ENCODE measurements at regions not wholly inside any gene's neighbourhood (a gene's known extent, or its start where the extent isn't known, plus 50 kb on each side); places are given as distances from the start of the nearest gene placed in this dataset.

GRCh38 chr14:101360054-101360911 is 201.0 kb upstream of the DIO3 start:
- peaks cover under 1% of the 10 kb centered on the region for H3K9me3 Mint-ChIP-seq
- H3K4me3 Mint-ChIP-seq = no peak overlapping the region
- H3K27me3 Mint-ChIP-seq (ENCODE audit: insufficient read depth) = peaks cover 4% of the 10 kb centered on the region
- no peak overlapping the region for H3K27ac Mint-ChIP-seq
- no peak for DNase-seq (ENCODE audit: low spot score)
- no peaks in the 10 kb centered on the region for H3K4me1 Mint-ChIP-seq (ENCODE audit: low read depth)
- intact Hi-C loops (cut with micrococcal nuclease) = no loop called here
- no peaks in the 10 kb centered on the region for H3K36me3 Mint-ChIP-seq (ENCODE audit: low read depth)

GRCh38 chr14:101361044-101361443 is 200.3 kb upstream of the DIO3 start:
- intact Hi-C loops (cut with micrococcal nuclease) = no loop called here
- no peak overlapping the region for H3K4me3 Mint-ChIP-seq
- H3K27me3 Mint-ChIP-seq (ENCODE audit: insufficient read depth) = peaks cover 4% of the 10 kb centered on the region
- H3K4me1 Mint-ChIP-seq (ENCODE audit: low read depth) = no peaks in the 10 kb centered on the region
- H3K27ac Mint-ChIP-seq = no peak overlapping the region
- no peaks in the 10 kb centered on the region for H3K36me3 Mint-ChIP-seq (ENCODE audit: low read depth)
- H3K9me3 Mint-ChIP-seq = no peaks in the 10 kb centered on the region
- no peak for DNase-seq (ENCODE audit: low spot score)

GRCh38 chr14:101361451-101362433 is 199.6 kb upstream of the DIO3 start:
- intact Hi-C loops (cut with micrococcal nuclease) = no loop called here
- H3K9me3 Mint-ChIP-seq = no peaks in the 10 kb centered on the region
- H3K4me1 Mint-ChIP-seq (ENCODE audit: low read depth) = no peaks in the 10 kb centered on the region

GRCh38 chr14:101362529-101363260 is 198.6 kb upstream of the DIO3 start:
- H3K4me1 Mint-ChIP-seq (ENCODE audit: low read depth) = no peaks in the 10 kb centered on the region
- no peak for DNase-seq (ENCODE audit: low spot score)
- H3K4me3 Mint-ChIP-seq = no peak overlapping the region
- intact Hi-C loops (cut with micrococcal nuclease) = no loop called here
- H3K27me3 Mint-ChIP-seq (ENCODE audit: insufficient read depth) = peaks cover 4% of the 10 kb centered on the region
- no peak overlapping the region for H3K27ac Mint-ChIP-seq
- no peaks in the 10 kb centered on the region for H3K9me3 Mint-ChIP-seq
- no peaks in the 10 kb centered on the region for H3K36me3 Mint-ChIP-seq (ENCODE audit: low read depth)

More at GRCh38 chr14:101361451-101362433, 199.6 kb upstream of the DIO3 start:
- Mint-ChIP-seq H3K4me3 (no peak overlapping the region), H3K36me3 (ENCODE audit: low read depth) (no peaks in the 10 kb centered on the region), H3K27ac (no peak overlapping the region), H3K27me3 (ENCODE audit: insufficient read depth) (peaks cover 4% of the 10 kb centered on the region)
- no peak for DNase-seq (ENCODE audit: low spot score)

GRCh38 chr14:101363261-101363555 is 198.1 kb upstream of the DIO3 start:
- no peak overlapping the region for H3K4me3 Mint-ChIP-seq
- DNase-seq (ENCODE audit: low spot score) = no peak
- no peaks in the 10 kb centered on the region for H3K36me3 Mint-ChIP-seq (ENCODE audit: low read depth)
- no peak overlapping the region for H3K27ac Mint-ChIP-seq
- no peaks in the 10 kb centered on the region for H3K9me3 Mint-ChIP-seq
- intact Hi-C loops (cut with micrococcal nuclease) = no loop called here
- H3K27me3 Mint-ChIP-seq (ENCODE audit: insufficient read depth) = peaks cover 4% of the 10 kb centered on the region
- H3K4me1 Mint-ChIP-seq (ENCODE audit: low read depth) = no peaks in the 10 kb centered on the region

DNA sequence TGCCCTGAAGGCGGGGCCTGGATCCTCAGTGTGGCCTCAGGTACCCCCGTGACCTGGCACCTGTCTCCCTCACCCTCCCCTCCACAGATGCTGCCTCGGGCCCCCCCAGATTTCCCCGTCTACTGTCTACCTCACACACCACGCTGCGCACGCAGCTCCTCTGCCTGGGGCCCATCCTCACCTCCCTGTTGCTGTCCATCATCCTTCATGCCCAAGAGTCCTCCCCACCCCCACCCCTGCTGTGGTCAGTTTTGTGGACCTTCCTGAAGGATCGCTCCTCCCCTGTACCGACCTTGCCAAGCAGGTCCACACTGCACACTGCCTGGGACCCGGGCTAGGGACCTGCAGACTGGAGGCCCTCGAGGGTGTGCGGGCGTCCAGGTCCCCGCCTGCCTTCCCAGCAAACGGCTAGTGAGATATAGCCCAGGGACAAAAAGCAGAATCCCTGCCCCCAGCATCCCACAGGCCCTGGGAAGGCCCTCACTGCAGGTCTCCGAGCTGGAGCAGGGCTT is 197.4 kb upstream of the DIO3 start:
- Mint-ChIP-seq H3K4me3 (no peak overlapping the region), H3K9me3 (no peaks in the 10 kb centered on the region), H3K36me3 (ENCODE audit: low read depth) (no peaks in the 10 kb centered on the region), H3K4me1 (ENCODE audit: low read depth) (no peaks in the 10 kb centered on the region), H3K27me3 (ENCODE audit: insufficient read depth) (peaks cover 4% of the 10 kb centered on the region), H3K27ac (no peak overlapping the region)
- intact Hi-C loops (cut with micrococcal nuclease) = no loop called here
- DNase-seq (ENCODE audit: low spot score) = no peak

DNA sequence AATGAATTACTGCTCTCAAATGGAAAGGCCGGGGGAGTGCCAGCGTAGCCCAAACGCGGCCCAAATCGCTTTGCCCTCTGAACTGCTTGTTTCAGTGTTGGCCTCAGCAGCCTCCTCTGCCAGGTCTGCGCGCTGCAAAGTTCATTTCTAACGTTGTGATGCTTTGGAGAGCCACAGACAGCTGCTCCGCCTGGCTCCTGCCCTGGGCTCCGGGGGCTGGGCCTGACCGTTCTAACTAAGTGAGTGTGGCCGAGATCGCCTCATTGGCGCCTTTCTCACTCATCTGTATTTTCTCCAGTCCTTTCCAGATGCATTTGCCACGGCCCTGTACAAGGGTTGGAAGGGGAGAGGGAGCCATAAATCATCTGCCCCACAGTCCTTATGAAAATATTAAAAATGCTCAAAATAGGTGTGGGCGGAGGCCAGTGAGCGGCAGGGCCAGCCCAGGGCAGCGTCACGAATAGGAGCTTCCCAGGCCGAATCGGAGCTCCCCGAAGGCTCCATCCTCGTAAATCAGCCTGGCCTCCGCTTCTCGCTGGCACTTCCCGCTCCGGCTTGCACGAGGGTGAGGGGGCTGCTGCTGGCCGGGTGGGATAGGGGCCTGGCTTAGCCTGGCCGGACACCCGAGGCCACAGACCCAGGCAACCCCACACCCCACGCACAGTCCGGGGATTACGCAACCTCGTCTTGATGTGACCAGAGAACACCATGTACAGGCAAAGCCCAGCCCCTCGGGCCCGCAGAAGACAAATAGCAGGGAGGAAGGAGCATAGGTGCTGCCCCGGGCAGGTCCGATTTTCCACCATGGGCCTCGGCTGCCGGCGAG is 196.6 kb upstream of the DIO3 start:
- no peaks in the 10 kb centered on the region for H3K36me3 Mint-ChIP-seq (ENCODE audit: low read depth)
- H3K4me3 Mint-ChIP-seq = no peak overlapping the region
- H3K27me3 Mint-ChIP-seq (ENCODE audit: insufficient read depth) = no peaks in the 10 kb centered on the region
- intact Hi-C loops (cut with micrococcal nuclease) = no loop called here
- no peak overlapping the region for H3K27ac Mint-ChIP-seq
- no peak for DNase-seq (ENCODE audit: low spot score)
- H3K4me1 Mint-ChIP-seq (ENCODE audit: low read depth) = no peaks in the 10 kb centered on the region
- no peaks in the 10 kb centered on the region for H3K9me3 Mint-ChIP-seq

- H3K27ac Mint-ChIP-seq = no peak overlapping the region
- no peak for DNase-seq (ENCODE audit: low spot score)
- intact Hi-C loops (cut with micrococcal nuclease) = no loop called here
Measured at GRCh38 chr14:101365329-101366158, 195.8 kb upstream of the DIO3 start.

GRCh38 chr14:101367421-101368261 is 193.7 kb upstream of the DIO3 start:
- Mint-ChIP-seq H3K27me3 (ENCODE audit: insufficient read depth) (no peaks in the 10 kb centered on the region), H3K4me3 (no peak overlapping the region), H3K36me3 (ENCODE audit: low read depth) (no peaks in the 10 kb centered on the region), H3K4me1 (ENCODE audit: low read depth) (no peaks in the 10 kb centered on the region), H3K27ac (no peak overlapping the region), H3K9me3 (no peaks in the 10 kb centered on the region)
- intact Hi-C loops (cut with micrococcal nuclease) = no loop called here
- no peak for DNase-seq (ENCODE audit: low spot score)

More at GRCh38 chr14:101365329-101366158, 195.8 kb upstream of the DIO3 start:
- H3K36me3 Mint-ChIP-seq (ENCODE audit: low read depth) = no peaks in the 10 kb centered on the region
- no peak overlapping the region for H3K4me3 Mint-ChIP-seq
- H3K4me1 Mint-ChIP-seq (ENCODE audit: low read depth) = no peaks in the 10 kb centered on the region
- no peaks in the 10 kb centered on the region for H3K9me3 Mint-ChIP-seq
- no peaks in the 10 kb centered on the region for H3K27me3 Mint-ChIP-seq (ENCODE audit: insufficient read depth)

- Mint-ChIP-seq H3K4me3 (no peak overlapping the region), H3K27me3 (ENCODE audit: insufficient read depth) (no peaks in the 10 kb centered on the region), H3K9me3 (no peaks in the 10 kb centered on the region), H3K27ac (no peak overlapping the region), H3K36me3 (ENCODE audit: low read depth) (no peaks in the 10 kb centered on the region), H3K4me1 (ENCODE audit: low read depth) (no peaks in the 10 kb centered on the region)
- intact Hi-C loops (cut with micrococcal nuclease) = no loop called here
- DNase-seq (ENCODE audit: low spot score) = no peak
Measured at GRCh38 chr14:101368629-101369028, 192.7 kb upstream of the DIO3 start.

All from activated T-helper 1 cell treated with anti-CD3 and anti-CD28 coated beads, Interleukin-12 subunit alpha, Interleukin-12 subunit beta, Interleukin-2, Interleukin-4 antibody, amounts not matched to agents 30 ng/mL and 10 ng/mL and 1 ng/mL, durations not matched to agents 14 hours and 24 hours and 36 hours (primary cell).